Fibroblast of mammary gland (primary cell): ENCODE measurements at regions not wholly inside any gene's neighbourhood (a gene's known extent, or its start where the extent isn't known, plus 50 kb on each side); places are given as distances from the start of the nearest gene placed in this dataset.

ENCODE experiments used
- DNase-seq: peaks from one replicate; pipeline ENCODE4 v3.0.0-alpha.2; 2010; ENCODE audit warnings: low read depth
- H3K4me3 ChIP-seq: 2 replicates; pipeline ENCODE4 v1.5.1; 2011; ENCODE audit warnings: low read depth, mild to moderate bottlenecking, low read length, moderate library complexity; ENCODE audit not compliant: control insufficient read depth
- CTCF ChIP-seq: conservative IDR thresholded peaks from 2 replicates; pipeline ENCODE4 v1.5.1; 2011; ENCODE audit warnings: low read depth, low read length, inconsistent platforms; ENCODE audit not compliant: control insufficient read depth, insufficient read depth

- no peak for TF ChIP-seq CTCF
- H3K4me3 ChIP-seq: no peak overlapping the region
- no peak for DNase-seq
Observed at GRCh38 chr1:207228987-207229386, 92.5 kb upstream of the CD55 start.

GRCh38 chr1:207230441-207230840 lies 91.0 kb upstream of the CD55 start:
- DNase-seq: no peak
- H3K4me3 ChIP-seq: no peak overlapping the region
- TF ChIP-seq CTCF: no peak

- no peak for TF ChIP-seq CTCF
- H3K4me3 ChIP-seq: no peak overlapping the region
- no peak for DNase-seq
Observed at GRCh38 chr1:207234690-207235089, 86.8 kb upstream of the CD55 start.

GRCh38 chr1:207239874-207240273 lies 81.6 kb upstream of the CD55 start:
- H3K4me3 ChIP-seq: no peak overlapping the region
- DNase-seq: no peak
- TF ChIP-seq CTCF: no peak

GRCh38 chr1:207240325-207241101 lies 81.0 kb upstream of the CD55 start:
- no peak for DNase-seq
- no peak for TF ChIP-seq CTCF

GRCh38 chr1:207241164-207241934 lies 80.1 kb upstream of the CD55 start:
- no peak overlapping the region for H3K4me3 ChIP-seq
- no peak for TF ChIP-seq CTCF
- no peak for DNase-seq

More at GRCh38 chr1:207240325-207241101, 81.0 kb upstream of the CD55 start:
- H3K4me3 ChIP-seq: no peak overlapping the region
